ENCODE measurements at regions not wholly inside any gene's neighbourhood (a gene's known extent, or its start where the extent isn't known, plus 50 kb on each side); places are given as distances from the start of the nearest gene placed in this dataset.

GRCh38 chr4:126344472-126344871 lies 1029.7 kb downstream of the FAT4 start (continued):
- TF ChIP-seq E2F4 (CRISPR knock-in tag; IDR thresholded peaks at IDR 0.05; ENCODE audit: borderline replicate concordance, low read depth) (no peak), AFF4 (CRISPR knock-in tag; IDR thresholded peaks at IDR 0.05; ENCODE audit: borderline replicate concordance) (no peak), ZNF317 (CRISPR knock-in tag; IDR thresholded peaks at IDR 0.05; ENCODE audit: borderline replicate concordance, low read depth) (no peak), GTF2I (CRISPR knock-in tag; conservative IDR thresholded peaks at IDR 0.05) (no peak), ATF2 (CRISPR knock-in tag; IDR thresholded peaks at IDR 0.05; ENCODE audit: borderline replicate concordance, low read depth) (no peak), ZNF232 (CRISPR knock-in tag; IDR thresholded peaks at IDR 0.05) (no peak), FOXK1 (CRISPR knock-in tag; IDR thresholded peaks at IDR 0.05) (no peak), TEAD4 (CRISPR knock-in tag; IDR thresholded peaks at IDR 0.05) (no peak), AR (CRISPR knock-in tag; IDR thresholded peaks at IDR 0.05) (no peak), EMX1 (CRISPR knock-in tag; IDR thresholded peaks at IDR 0.05) (no peak), MXD4 (CRISPR knock-in tag; IDR thresholded peaks at IDR 0.05; ENCODE audit: borderline replicate concordance) (no peak)

DNA sequence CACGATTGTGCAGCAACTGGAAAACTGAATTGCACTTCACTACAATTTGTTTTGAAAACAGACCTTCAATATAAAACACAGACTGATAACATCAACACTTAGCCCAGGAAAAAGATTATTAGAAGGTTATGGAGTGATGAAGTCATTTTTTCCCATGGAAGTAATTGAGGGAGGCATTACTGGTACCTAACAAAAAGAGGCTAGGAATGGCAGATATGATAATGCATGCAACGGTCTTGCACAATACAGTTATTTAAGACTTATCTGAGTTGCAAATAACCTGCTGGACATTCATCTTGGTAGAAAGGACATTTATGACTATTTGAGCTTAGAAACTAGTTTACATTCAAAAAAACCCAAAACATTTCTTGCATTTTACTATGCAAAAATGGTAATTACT lies 1031.9 kb downstream of the FAT4 start:
- no peak overlapping the region for H3K4me3 Mint-ChIP-seq
- H3K4me1 Mint-ChIP-seq = no peaks in the 10 kb centered on the region
- DNase-seq (ENCODE audit: low spot score) (no peak), ATAC-seq (no peak)
- no peaks in the 10 kb centered on the region for H3K27me3 Mint-ChIP-seq (ENCODE audit: low read depth)
- H3K9me3 Mint-ChIP-seq = no peaks in the 10 kb centered on the region
- H3K36me3 Mint-ChIP-seq = no peaks in the 10 kb centered on the region
- POLR2A ChIA-PET = no interaction called here
- TF ChIP-seq EMX1 (CRISPR knock-in tag; IDR thresholded peaks at IDR 0.05) = no peak
- no peak for TF ChIP-seq NFE2L1 (CRISPR knock-in tag; IDR thresholded peaks at IDR 0.05)
- TF ChIP-seq, protein P1, sequence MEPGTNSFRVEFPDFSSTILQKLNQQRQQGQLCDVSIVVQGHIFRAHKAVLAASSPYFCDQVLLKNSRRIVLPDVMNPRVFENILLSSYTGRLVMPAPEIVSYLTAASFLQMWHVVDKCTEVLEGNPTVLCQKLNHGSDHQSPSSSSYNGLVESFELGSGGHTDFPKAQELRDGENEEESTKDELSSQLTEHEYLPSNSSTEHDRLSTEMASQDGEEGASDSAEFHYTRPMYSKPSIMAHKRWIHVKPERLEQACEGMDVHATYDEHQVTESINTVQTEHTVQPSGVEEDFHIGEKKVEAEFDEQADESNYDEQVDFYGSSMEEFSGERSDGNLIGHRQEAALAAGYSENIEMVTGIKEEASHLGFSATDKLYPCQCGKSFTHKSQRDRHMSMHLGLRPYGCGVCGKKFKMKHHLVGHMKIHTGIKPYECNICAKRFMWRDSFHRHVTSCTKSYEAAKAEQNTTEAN (CRISPR knock-in tag; IDR thresholded peaks at IDR 0.05) = no peak
- no peak for TF ChIP-seq SMAD3 (CRISPR knock-in tag; IDR thresholded peaks at IDR 0.05; ENCODE audit: borderline replicate concordance)
- TF ChIP-seq MYBL2 (CRISPR knock-in tag; IDR thresholded peaks at IDR 0.05) = no peak
- H3K27ac Mint-ChIP-seq = no peak overlapping the region
- CTCF ChIA-PET = no interaction called here
